Naive B cell (primary cell): ENCODE measurements at regions not wholly inside any gene's neighbourhood (a gene's known extent, or its start where the extent isn't known, plus 50 kb on each side); places are given as distances from the start of the nearest gene placed in this dataset.
"Not testable (repeated sequence)": the region's sequence is repeated elsewhere in the genome, so short reads cannot be mapped to it uniquely, and the experiment has no call there.

ENCODE experiments used
- ATAC-seq, 2 donors: fragments of 150-1000 bp; cut with Tn5 transposase; 2 replicates each; pipeline ENCODE4 v1.10.0; 2021; ENCODE audit warnings: low read depth in 2 of 2, mild to moderate bottlenecking in 2 of 2, moderate library complexity in 2 of 2
- DNase-seq: peaks from one replicate; pipeline ENCODE4 v3.0.0; 2022
- H3K27ac Mint-ChIP-seq, 6 donors: one replicate each; pipeline ENCODE4 v1.8.0; 2020 to 2022; ENCODE audit warnings: mild to moderate bottlenecking in 6 of 6, mixed read lengths in 6 of 6, moderate library complexity in 5 of 6, inconsistent platforms in 2 of 6
- H3K27me3 Mint-ChIP-seq, 3 donors: one replicate each; pipeline ENCODE4 v1.8.0; 2021 to 2022; ENCODE audit warnings: mixed read lengths in 3 of 3, mild to moderate bottlenecking in 1 of 3
- H3K36me3 Mint-ChIP-seq, 2 donors: one replicate each; pipeline ENCODE4 v1.8.0; 2020 to 2022; ENCODE audit warnings: mixed read lengths in 2 of 2, inconsistent platforms in 1 of 2, mild to moderate bottlenecking in 1 of 2
- H3K4me1 Mint-ChIP-seq, 3 donors: one replicate each; pipeline ENCODE4 v1.8.0; 2020 to 2022; ENCODE audit warnings: mixed read lengths in 3 of 3, inconsistent platforms in 1 of 3, mild to moderate bottlenecking in 1 of 3, moderate library complexity in 1 of 3
- H3K4me3 Mint-ChIP-seq, 8 donors: one replicate each; pipeline ENCODE4 v1.8.0; 2020 to 2022; ENCODE audit warnings: mild to moderate bottlenecking in 8 of 8, mixed read lengths in 8 of 8, moderate library complexity in 8 of 8, inconsistent platforms in 2 of 8
- H3K9me3 Mint-ChIP-seq, 7 donors: one replicate each; pipeline ENCODE4 v1.8.0; 2020 to 2022; ENCODE audit warnings: mixed read lengths in 7 of 7, mild to moderate bottlenecking in 5 of 7, inconsistent platforms in 2 of 7, moderate library complexity in 1 of 7

GRCh38 chr21:27929179-27929578 is 962.3 kb upstream of the ADAMTS5 start:
- DNase-seq, H3K27ac Mint-ChIP-seq, H3K9me3 Mint-ChIP-seq, H3K36me3 Mint-ChIP-seq, ATAC-seq, H3K27me3 Mint-ChIP-seq, H3K4me1 Mint-ChIP-seq, H3K4me3 Mint-ChIP-seq: not testable (repeated sequence)

GRCh38 chr21:27928534-27929115 is 961.7 kb upstream of the ADAMTS5 start:
- not testable (repeated sequence) for ATAC-seq, H3K4me3 Mint-ChIP-seq, DNase-seq, H3K36me3 Mint-ChIP-seq, H3K4me1 Mint-ChIP-seq, H3K9me3 Mint-ChIP-seq, H3K27me3 Mint-ChIP-seq, H3K27ac Mint-ChIP-seq

- not testable (repeated sequence) for H3K36me3 Mint-ChIP-seq, DNase-seq, H3K27ac Mint-ChIP-seq, ATAC-seq, H3K4me1 Mint-ChIP-seq, H3K27me3 Mint-ChIP-seq, H3K4me3 Mint-ChIP-seq
- H3K9me3 Mint-ChIP-seq: peaks cover 3 to 27% (median 8%) of the 10 kb centered on the region in 7 donors
Measured at GRCh38 chr21:27921421-27921820, 954.5 kb upstream of the ADAMTS5 start.

- H3K9me3 Mint-ChIP-seq: peaks cover 5 to 21% (median 7%) of the 10 kb centered on the region in 7 donors
- not testable (repeated sequence) for H3K36me3 Mint-ChIP-seq, H3K4me3 Mint-ChIP-seq, H3K4me1 Mint-ChIP-seq, H3K27me3 Mint-ChIP-seq, H3K27ac Mint-ChIP-seq, ATAC-seq, DNase-seq
Measured at GRCh38 chr21:27917966-27918365, 951.1 kb upstream of the ADAMTS5 start.

GRCh38 chr21:27916326-27916725 is 949.4 kb upstream of the ADAMTS5 start:
- not testable (repeated sequence) for H3K4me3 Mint-ChIP-seq, H3K36me3 Mint-ChIP-seq, ATAC-seq, H3K27me3 Mint-ChIP-seq, H3K27ac Mint-ChIP-seq, DNase-seq, H3K4me1 Mint-ChIP-seq
- H3K9me3 Mint-ChIP-seq: peaks cover 3 to 16% (median 7%) of the 10 kb centered on the region in 7 donors

- H3K4me1 Mint-ChIP-seq, H3K36me3 Mint-ChIP-seq, H3K27me3 Mint-ChIP-seq, H3K4me3 Mint-ChIP-seq, H3K27ac Mint-ChIP-seq, DNase-seq, ATAC-seq: not testable (repeated sequence)
- H3K9me3 Mint-ChIP-seq: peaks cover 0 to 11% (median 6%) of the 10 kb centered on the region in 7 donors
Measured at GRCh38 chr21:27912133-27912532, 945.2 kb upstream of the ADAMTS5 start.

- H3K27ac Mint-ChIP-seq, ATAC-seq, H3K9me3 Mint-ChIP-seq, H3K4me3 Mint-ChIP-seq, H3K27me3 Mint-ChIP-seq, H3K36me3 Mint-ChIP-seq, DNase-seq, H3K4me1 Mint-ChIP-seq: not testable (repeated sequence)
Measured at GRCh38 chr21:27909487-27909886, 942.6 kb upstream of the ADAMTS5 start.

GRCh38 chr21:27908816-27909215 is 941.9 kb upstream of the ADAMTS5 start:
- not testable (repeated sequence) for H3K27ac Mint-ChIP-seq, DNase-seq, H3K9me3 Mint-ChIP-seq, ATAC-seq, H3K36me3 Mint-ChIP-seq, H3K27me3 Mint-ChIP-seq, H3K4me1 Mint-ChIP-seq, H3K4me3 Mint-ChIP-seq

GRCh38 chr21:27902904-27903303 is 936.0 kb upstream of the ADAMTS5 start:
- not testable (repeated sequence) for H3K4me1 Mint-ChIP-seq, H3K27ac Mint-ChIP-seq, H3K4me3 Mint-ChIP-seq, DNase-seq, H3K36me3 Mint-ChIP-seq, H3K9me3 Mint-ChIP-seq, ATAC-seq, H3K27me3 Mint-ChIP-seq

- not testable (repeated sequence) for H3K4me3 Mint-ChIP-seq, H3K9me3 Mint-ChIP-seq, H3K27ac Mint-ChIP-seq, H3K27me3 Mint-ChIP-seq, DNase-seq, H3K36me3 Mint-ChIP-seq, H3K4me1 Mint-ChIP-seq, ATAC-seq
Measured at GRCh38 chr21:27893619-27894018, 926.7 kb upstream of the ADAMTS5 start.

GRCh38 chr21:27891495-27891894 is 924.6 kb upstream of the ADAMTS5 start:
- not testable (repeated sequence) for H3K9me3 Mint-ChIP-seq, H3K4me3 Mint-ChIP-seq, H3K27ac Mint-ChIP-seq, DNase-seq, H3K36me3 Mint-ChIP-seq, ATAC-seq, H3K4me1 Mint-ChIP-seq, H3K27me3 Mint-ChIP-seq

- not testable (repeated sequence) for ATAC-seq, H3K4me3 Mint-ChIP-seq, DNase-seq, H3K9me3 Mint-ChIP-seq, H3K27ac Mint-ChIP-seq, H3K4me1 Mint-ChIP-seq, H3K27me3 Mint-ChIP-seq, H3K36me3 Mint-ChIP-seq
Measured at GRCh38 chr21:27887808-27888455, 921.0 kb upstream of the ADAMTS5 start.

GRCh38 chr21:27885296-27885711 is 918.4 kb upstream of the ADAMTS5 start:
- Mint-ChIP-seq H3K27ac (no peak overlapping the region), H3K36me3 (no peaks in the 10 kb centered on the region), H3K9me3 (peaks cover 0 to 7% (median 0%) of the 10 kb centered on the region in 7 donors), H3K27me3 (no peaks in the 10 kb centered on the region), H3K4me3 (no peak overlapping the region), H3K4me1 (no peaks in the 10 kb centered on the region)
- ATAC-seq (no peak), DNase-seq (no peak)

- H3K4me3 Mint-ChIP-seq, ATAC-seq, H3K9me3 Mint-ChIP-seq, H3K27ac Mint-ChIP-seq, H3K36me3 Mint-ChIP-seq, H3K27me3 Mint-ChIP-seq, DNase-seq, H3K4me1 Mint-ChIP-seq: not testable (repeated sequence)
Measured at GRCh38 chr21:27881331-27881730, 914.4 kb upstream of the ADAMTS5 start.
